ENCODE measurements at regions not wholly inside any gene's neighbourhood (a gene's known extent, or its start where the extent isn't known, plus 50 kb on each side); places are given as distances from the start of the nearest gene placed in this dataset.

DNA sequence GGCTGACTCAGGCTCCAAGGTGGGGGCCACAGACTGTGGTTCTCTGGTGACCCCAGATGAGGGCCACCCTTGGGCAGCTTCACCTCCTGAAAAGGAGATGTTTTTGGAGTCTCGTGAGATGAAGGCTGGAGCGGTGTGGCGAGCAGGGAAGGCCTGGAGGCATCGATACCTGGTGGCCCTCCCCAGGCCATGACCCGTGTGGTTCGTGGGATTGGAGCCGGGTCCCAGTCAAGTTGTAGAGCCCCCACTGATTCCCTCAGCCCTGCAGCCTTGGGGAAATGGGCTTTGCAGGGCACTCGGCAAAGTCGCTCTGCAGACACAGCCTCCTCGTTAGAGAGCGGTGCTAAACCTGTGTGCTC, 1083.4 kb downstream of the BRD1 start:
- DNase-seq (ENCODE audit: low read depth): no peak

DNA sequence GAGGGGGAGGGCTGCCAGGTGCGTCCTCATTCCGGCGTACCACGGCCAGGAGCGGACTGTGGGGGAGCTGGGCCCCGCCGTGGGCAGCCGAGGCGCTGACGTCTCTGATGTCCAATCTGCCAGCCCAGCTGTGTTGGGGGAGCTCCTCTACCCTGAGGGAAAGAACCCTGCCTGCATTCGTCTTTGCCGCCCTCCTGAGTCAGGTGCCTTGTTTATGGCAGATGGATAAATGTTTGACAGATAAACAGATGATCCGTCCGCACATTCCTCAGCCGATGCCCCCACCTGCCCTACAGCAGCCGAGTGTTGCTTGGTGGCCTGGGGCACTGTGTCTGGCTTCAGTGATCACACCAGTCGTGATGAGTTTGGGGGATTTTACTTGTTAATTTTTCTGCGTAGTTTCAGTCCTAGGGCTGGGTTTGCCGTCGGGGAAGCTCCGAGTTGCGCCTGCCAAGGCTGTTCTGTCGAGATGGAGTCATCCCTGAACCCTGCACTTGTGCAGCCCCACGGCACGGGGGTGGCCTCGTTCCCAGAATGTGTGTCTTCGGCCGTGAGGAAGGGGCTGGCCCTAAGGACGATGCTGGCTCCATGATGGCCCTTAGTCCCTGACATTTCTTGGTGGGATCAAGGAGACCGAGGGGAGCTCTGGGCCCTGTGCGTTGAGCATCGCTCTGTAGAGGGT, 1083.9 kb downstream of the BRD1 start:
- DNase-seq (ENCODE audit: low read depth): no peak

DNA sequence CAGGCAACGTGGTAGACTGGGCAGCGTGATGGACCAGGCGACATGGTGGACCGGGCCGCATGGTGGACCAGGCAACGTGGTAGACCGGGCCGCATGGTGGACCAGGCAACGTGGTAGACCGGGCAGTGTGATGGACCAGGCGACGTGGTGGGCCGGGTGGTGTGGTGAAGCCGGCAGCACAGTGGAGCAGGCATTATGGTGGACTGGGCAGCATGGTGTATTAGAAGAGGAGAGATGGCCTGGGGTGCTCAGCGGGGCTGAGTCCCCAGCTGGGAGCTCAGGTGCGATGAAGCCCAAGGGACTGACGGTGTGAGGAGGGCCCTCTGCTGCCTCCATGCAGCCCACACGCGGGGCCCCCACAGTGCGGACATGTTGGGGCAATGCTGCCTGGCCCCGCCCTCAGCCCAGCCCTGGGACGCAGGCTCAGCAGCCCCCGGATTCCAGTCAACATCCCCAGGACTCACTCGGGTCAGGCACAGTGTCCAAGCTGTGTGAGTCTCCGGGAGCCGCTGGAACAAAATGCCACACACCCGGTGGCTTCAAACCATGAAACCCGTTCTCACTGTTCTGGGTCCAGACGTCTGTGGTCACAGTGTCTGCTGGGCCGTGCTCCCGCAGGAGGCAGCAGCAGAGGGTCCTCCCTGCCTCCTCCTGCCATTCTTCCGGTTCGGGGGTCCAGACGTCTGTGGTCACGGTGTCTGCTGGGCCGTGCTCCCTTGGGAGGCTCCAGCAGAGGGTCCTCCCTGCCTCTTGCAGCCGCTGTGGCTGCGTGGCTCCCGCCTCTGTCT, 1084.9 kb downstream of the BRD1 start:
- no peak for DNase-seq (ENCODE audit: low read depth)

DNA sequence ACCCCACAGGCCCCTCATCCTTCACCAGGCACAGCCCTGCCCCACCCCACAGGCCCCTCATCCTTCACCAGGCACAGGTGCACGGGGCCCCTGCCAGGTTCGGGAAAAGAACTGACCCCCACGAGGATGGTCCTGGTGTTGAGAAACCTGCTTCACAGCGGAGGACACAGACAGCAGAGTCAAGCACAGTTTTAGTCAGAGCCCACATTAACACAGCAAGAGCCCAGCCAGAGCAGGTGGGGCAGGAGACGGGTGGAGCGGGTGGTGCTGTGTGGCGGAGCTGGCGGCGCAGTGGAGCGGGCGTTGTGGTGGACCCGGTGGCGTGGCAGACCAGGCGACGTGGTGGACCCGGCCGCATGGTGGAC, 1085.5 kb downstream of the BRD1 start:
- DNase-seq (ENCODE audit: low read depth): no peak

DNA sequence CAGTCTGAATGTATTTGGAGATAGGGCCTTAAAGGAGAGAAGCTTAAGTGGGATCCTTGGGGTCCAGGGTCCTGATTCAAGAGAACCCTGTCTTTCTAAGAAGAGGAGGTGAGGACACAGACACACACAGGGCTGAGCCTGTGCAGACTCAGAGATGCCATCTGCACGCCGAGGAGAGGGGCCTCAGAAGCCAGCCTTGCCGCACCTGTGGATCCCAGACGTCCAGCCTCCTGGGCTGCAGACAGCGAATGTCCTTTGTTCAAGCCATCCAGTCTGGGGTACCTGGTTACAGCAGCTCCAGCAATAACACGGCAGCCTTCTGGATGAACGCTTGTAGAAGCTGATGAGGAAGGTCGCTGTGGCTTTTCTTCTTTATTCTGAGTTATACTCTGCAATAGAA, 1086.1 kb downstream of the BRD1 start:
- DNase-seq (ENCODE audit: low read depth): no peak

DNA sequence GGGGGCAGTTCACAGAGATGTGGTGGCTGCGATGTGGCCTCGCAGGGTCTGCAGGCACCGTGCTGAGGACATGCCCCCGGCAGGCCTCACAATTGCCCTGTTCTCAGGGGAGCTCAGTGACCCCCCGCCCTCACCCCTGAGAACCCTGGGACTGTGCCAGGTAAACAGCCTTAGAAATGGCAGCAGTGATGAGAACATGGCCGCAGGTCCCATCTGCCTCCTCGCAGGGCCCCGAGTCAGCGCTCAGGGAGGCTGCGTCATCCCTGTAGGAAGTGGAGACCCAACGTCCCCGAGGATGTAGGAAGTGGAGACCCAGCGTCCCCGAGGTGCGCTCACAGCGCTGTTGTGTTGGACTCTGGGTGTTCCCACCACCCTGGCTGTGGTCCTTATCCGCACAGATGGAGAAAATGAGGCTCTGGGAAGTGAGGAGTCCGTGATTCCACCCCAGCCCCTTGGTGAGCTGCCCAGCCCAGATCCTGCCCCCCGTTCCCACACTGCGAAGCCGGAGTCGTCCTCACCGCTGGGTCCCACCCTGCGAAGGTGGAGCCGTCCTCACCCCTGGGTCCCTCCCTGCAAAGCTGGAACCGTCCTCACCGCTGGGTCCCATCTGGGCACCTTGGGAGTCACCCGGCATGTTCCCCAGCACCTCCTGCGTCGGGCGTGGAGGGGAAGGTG, 1086.8 kb downstream of the BRD1 start:
- no peak for DNase-seq (ENCODE audit: low read depth)

DNA sequence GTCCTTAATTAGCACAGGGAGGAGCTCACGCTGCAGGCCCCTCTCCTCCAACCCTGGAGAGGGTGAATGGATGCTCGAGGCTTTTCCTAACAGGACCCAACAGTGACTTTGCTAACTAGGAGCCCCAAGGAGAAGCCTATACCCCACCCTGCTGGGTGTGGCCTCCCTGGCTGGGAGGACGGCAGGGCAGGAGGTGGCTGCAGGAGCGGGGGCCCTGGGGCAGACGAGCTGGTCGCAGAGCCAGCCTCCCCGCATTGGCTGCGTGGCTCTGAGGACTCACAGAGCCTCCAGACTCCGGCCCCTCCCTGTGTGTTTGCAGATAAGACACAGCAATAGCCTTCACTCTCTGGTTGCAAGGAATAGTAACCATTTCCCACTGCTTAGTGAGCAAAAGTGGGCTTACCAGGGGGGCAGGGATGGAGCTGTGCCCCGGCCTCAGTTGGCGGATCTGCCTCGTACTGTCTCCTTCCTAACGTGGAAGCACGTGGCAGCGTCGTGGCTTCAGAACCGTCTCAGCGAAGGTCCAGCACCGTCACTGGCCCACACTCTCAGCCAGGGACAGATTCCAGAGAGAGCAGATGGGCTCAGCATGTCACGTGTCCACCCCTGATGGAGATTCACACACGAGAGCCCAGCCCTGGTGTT, 1087.5 kb downstream of the BRD1 start:
- DNase-seq (ENCODE audit: low read depth): no peak

DNA sequence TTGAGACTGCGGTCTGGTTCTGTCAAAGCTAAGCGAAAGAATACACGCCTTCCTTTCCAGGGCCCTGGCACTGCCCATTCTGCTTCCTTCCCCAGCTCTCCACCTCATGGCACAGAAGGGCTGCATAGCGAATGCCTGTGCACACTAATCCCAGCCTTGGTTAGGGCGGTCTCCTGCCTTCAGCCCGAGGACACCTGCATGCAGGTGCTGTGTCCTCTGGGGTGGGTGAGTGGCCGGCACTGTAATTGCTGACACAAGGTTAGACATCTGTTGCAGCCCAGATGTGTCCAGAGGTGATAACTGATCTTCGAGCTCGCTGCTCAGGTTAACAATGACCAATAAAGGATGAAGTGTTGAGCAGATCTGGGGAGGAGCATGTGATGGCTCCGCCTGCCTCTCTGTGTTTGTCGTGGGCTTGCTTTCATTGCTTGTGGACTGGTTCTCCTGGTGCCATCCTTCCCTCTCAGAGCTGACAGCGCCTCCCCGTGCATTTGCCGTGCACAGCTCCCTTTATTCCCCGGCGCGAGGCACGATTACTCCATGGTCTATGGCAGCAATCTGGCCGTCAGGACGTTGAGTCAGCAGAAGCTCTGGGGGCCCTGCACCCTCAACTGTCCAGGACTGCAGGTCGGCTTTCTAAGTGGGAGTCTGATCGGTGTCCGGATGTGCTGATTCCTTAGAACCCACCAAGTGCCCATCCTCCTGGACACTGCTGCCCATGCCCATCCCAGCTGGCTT, 1088.2 kb downstream of the BRD1 start:
- no peak for DNase-seq (ENCODE audit: low read depth)

DNA sequence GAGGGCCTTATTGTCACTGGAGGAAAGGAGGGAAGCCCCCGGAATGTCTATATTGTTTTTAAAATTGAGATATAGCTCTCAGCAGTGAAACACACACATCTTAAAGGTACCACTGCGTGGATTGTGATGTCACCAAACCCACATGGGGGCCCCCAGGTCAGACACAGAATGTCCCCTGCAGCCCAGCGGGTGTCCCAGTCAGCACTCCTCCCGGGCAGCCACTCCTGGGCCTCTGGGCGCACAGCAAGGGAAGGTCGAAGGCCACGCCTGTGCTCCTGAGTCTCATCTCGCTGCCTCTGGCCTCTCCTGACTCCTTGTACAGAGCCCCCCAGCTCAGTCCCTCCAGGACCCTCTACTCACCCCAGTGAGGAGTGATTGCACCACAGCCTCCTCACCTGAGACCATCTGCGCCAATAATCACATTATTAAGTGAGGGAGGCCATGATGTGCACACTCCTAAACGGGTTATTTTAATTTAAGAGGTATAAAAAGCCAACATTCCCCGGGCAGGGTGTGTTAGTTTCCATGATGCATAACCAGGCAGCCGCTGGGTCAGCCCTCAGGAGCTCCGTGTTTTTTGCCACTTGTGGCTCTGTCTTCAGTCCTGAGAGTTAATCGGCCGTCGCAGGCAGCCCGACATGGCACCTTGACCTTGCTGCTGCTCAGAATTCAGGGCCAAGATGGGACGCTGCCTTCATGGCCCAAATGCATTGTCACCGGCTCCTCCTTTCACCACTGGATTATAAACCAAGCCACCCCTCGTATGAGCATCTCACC, 1089.3 kb downstream of the BRD1 start:
- no peak for DNase-seq (ENCODE audit: low read depth)

DNA sequence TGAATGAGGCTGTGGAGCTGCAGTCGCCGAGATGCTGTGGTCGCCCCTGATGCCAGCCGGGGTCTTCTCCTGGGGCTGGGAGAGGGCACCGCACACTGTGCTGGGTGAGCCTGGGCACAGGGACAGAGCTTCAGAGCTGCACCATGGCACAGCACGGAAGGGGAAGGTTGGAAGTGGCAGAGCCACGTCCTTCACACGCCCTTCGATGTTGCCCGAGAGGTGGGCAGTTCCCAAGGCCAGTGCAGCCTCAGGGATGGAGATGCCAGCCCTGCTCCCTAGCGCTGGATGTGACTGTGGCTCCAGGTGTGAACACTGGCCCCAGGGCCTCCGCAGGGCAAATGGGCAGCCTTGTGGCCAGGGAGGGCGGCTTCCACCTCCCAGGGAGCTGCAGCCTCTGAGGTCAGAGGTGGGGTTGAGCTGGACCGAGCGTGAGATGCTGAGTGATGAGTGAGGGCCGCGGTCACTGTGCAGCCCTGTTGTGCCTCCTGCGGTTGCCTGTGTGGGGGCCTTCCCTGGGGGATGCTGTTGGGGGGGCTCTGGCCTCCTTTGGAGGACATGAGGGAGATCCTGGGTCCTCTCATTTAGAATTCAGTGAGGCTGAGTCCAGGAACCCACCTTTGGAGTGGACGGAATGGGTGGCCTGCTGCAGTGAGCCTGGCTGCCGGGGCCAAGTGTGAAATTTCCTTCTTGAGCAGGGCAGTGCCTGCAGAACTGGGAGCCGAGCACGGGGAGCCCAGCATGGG, 1090.0 kb downstream of the BRD1 start:
- DNase-seq (ENCODE audit: low read depth): no peak

DNA sequence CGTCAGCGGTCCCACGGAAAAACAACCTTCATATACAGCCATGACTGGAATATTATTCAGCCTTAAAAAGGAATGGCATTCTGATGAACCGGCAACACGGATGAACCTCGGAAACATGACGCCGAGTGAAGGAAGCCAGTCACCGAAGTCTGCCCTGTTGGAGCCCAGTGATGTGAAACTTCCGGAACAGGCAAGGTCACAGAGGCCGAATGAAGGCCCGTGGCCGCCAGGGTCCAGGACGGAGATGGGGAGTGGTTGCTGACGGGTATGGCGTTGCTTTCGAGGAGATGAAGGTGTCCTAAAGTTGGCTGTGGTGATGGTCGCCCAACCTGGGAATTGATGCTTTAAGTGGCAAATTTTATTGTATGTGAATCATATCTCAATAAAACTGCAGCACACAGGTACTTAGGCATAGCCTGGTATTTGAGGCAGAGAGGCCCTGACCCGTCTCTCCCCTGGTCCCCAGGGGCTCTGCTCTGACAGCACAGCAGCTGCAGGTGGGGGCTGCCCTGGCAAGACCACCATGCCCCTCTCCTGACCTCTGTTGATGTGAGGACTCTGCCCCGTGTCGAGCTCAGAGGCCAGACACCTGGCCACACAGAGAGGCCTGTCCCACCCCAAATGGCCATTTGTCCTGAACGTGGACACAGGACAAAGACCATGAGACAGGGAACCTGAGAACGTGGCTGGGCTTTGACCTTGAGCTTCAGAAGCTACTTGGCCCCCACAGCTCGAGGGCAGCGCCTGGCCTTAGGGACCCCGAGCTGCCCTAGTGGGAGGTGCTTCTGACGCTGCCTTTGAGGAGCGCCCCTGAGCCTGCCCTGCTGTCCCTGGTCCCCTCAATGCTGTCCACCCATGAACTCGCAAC, 1090.8 kb downstream of the BRD1 start:
- no peak for DNase-seq (ENCODE audit: low read depth)

DNA sequence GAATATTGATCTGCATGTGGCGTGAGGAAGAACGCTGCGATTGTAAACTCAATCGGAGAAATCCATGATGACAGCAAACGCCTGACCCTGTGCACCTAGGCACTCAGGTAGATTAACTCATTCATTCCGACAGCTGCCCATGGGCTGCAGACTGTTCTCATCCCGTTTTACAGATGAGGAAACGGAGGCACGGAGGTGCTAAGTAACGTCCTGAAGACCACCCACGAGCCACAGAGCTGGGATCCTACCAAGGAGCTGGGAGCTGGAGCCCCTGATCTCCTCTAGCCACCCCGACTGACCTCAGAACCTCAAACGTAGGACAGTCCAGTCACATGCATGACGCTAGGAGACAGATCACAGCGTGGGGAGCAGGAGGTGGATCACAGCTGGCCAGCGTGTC, 1092.7 kb downstream of the BRD1 start:
- DNase-seq (ENCODE audit: low read depth): no peak

DNA sequence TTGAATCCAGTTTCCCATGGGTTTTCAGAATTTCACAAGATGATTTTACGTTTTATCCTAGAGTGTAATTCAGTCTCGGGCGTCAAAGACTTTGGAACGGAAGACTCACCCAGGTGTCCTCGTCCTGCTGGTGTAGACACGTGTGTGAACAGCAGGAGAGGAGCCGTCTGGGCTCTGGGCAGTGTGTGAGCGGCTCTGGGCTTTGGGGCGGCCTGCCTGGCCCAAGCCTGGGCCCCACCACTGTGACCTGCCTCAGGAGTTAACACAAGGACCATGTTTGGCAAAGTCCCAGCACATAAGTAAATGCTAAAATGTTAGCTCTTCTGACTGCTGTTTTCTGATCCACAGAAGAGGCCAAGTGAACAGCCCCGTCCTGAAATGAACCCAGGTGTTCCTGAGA, 1093.3 kb downstream of the BRD1 start:
- DNase-seq (ENCODE audit: low read depth): no peak

DNA sequence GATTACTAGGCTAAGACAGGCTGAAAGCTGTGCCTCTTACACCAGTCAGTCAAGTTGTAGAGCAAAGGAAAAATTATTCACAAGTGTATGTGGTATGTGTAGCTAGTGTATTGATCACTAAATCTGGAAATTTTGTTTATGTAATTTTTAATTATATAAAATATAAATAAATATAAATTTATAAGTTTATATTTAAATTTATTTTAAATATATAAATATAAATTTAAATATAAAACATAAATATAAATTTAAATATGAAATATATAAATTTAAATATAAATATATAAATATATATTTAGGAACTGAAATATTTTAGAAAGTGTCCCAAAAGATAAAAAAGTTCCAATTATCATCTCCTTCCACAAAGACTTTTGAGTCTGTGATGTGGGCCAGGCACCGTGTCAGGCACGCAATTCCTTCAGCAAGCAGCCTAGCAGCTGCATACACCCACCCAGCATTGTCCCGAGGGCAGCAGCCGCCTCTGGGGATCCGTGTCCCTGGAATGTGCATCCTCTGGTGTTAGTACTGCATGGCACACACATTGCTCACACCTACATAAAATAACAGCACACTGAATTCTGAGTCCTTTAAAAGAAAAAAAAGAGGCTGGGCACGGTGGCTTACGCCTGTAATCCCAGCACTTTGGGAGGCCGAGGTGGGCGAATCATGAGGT, 1098.0 kb downstream of the BRD1 start:
- no peak for DNase-seq (ENCODE audit: low read depth)

DNA sequence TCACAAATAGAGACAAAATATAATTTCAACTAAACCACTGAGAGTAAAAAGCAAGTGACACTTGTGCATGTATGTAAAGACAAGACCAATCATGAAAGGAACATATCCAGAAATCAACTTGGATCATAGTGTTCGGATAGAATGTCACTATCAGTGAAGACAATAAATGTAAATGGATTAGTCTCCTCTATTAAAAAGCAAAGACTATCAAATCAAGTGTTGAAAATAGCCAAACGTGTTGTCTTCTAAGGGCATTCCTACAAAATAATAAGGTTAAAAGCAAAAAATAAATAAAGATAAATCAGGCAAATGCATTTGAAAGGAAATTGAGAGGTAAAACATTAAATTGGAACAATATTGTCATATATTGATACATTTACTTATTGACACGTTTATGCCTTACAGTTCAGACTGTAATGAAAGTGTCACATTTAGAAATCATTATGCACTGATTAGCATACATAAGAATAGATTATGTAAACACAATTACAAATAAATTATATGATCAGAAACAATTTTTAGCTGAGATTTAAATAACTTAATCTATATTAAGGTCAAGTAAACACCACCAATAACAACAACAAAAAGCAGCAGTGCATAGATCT, 1100.1 kb downstream of the BRD1 start:
- DNase-seq (ENCODE audit: low read depth): no peak

DNA sequence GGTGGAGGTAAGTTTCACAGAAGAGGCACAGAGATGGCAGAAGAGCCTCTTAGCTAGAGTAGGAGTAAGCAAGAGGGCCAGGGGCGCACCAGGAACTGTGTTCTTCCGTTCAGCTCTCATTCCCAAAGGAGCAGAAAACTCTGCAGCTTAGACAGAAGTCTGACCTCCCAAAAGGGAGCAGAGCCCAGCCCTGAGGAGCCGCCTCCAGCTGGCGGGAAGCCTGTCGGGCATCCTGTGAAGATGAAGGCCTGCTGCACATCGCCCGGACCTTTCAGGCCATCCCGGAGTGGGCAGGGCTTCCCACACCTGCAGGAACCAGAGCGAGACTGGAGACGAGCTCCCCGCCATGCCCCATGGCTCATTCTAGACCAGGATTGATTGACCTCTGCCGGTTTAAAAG, 1102.8 kb downstream of the BRD1 start:
- DNase-seq (ENCODE audit: low read depth): no peak

DNA sequence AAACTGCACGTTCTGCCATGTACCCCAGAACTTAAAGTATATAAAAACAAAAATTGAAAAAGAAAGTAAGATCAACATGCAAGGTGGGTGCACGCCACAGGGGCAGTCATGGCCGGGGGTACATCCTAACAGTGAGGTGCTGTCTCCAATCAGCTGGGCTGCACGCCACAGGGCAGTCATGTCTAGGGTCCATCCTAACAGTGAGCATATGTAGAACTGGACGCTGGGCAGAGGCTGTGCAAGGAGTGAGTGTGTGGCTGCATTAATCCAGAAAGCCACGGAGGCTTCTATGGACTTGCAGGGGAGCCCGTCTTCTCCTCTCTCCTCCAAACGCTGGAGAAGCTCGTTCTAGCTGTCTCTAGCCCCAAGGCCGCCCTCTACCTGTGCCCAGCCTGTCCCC, 1105.0 kb downstream of the BRD1 start:
- DNase-seq (ENCODE audit: low read depth): no peak

DNA sequence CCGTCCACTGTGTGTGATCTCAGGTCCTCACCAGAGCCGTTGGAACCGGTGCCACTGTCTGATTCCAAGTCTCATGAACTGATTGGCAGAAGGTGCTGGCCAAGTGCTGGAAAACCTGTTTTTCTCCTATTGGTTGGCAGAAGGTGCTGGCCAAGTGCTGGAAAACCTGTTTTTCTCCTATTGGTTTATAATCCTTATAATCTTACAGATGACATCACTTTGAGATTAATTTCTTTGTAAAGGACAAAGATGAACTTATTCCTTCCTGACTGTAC, 1106.3 kb downstream of the BRD1 start:
- no peak for DNase-seq (ENCODE audit: low read depth)

Data from GM04503 (cell line).